ENCODE measurements at regions not wholly inside any gene's neighbourhood (a gene's known extent, or its start where the extent isn't known, plus 50 kb on each side); places are given as distances from the start of the nearest gene placed in this dataset.

DNA sequence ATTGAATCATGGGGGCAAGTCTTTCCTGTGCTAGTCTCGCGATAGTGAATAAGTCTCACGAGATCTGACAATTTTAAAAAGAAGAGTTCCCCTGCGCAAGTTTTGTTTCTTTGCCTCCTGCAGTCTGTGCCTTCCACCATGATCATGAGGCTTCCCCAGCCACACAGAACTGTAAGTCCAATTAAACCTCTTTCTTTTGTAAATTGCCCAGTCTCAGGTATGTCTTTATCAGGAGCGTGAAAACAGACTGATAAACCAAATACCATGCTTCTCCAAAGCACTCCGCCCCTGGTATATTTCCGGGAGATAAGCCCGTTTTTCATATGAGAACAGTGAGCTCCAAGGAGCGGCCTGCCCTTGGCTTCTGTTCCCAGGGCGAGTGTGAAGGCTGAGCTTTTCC lies 118.9 kb downstream of the EVX1 start:
- 97% methylated on average over 8 of the region's 10 CpGs for WGBS (ENCODE audit: insufficient coverage)
- no peak overlapping the region for H3K4me3 ChIP-seq (ENCODE audit: control insufficient read depth in 1 of 7, extremely low read depth in 1 of 7, insufficient read depth in 4 of 7, low read depth in 2 of 7, low read length in 6 of 7)
- H3K4me1 ChIP-seq (ENCODE audit: control extremely low read depth in 1 of 4, control insufficient read depth in 4 of 4, insufficient read depth in 4 of 4, low read length in 3 of 4), result no peaks in the 10 kb centered on the region
- H3K36me3 ChIP-seq (ENCODE audit: control insufficient read depth in 4 of 4, insufficient read depth in 4 of 4, low read length in 3 of 4), result no peaks in the 10 kb centered on the region
- no peak for DNase-seq
- H3K9me3 ChIP-seq (ENCODE audit: control extremely low read depth in 1 of 5, control insufficient read depth in 4 of 5, insufficient read depth in 2 of 5, low read depth in 1 of 5, low read length in 4 of 5), result no peaks in the 10 kb centered on the region
- POLR2A ChIA-PET, result no interaction called here
- peaks cover 0 to 6% (median 0%) of the 10 kb centered on the region in 5 experiments for H3K27me3 ChIP-seq (replicated peaks in 2 of 5; ENCODE audit: control insufficient read depth in 4 of 5, insufficient read depth in 5 of 5, low read length in 4 of 5)
- CTCF ChIA-PET, result interaction anchor here (0.5 to 0.6 kb wide), 3 partner anchors 196 to 1003 kb away, joined by 3 read pairs; no protein-coding TSS in a partner anchor
- H3K27ac ChIP-seq (ENCODE audit: insufficient read depth in 1 of 2, low read depth in 1 of 2, low read length in 2 of 2, poor library complexity in 1 of 2, severe bottlenecking in 2 of 2), result no peak overlapping the region

DNA sequence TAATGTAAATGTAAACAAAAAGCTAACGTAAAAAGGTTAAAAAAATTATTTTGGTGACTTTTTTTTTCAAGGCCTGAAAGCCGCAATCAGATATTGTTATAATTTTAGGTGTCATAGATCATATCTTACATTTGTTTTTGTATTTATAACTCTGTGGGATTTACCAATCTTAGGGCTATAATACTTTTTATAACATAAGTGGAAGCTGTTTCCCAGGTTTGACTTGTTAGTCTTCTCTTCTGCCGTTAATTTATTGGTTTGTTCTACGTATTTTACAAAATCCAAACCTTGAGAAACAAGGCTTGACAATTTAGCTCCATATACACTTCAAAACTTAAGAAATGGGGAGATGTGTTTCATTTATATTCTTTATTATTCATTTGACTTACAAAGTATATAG lies 119.4 kb downstream of the EVX1 start:
- Histone ChIP-seq H3K9me3 (ENCODE audit: control extremely low read depth in 1 of 5, control insufficient read depth in 4 of 5, insufficient read depth in 2 of 5, low read depth in 1 of 5, low read length in 4 of 5) (no peaks in the 10 kb centered on the region), H3K4me1 (ENCODE audit: control extremely low read depth in 1 of 4, control insufficient read depth in 4 of 4, insufficient read depth in 4 of 4, low read length in 3 of 4) (no peaks in the 10 kb centered on the region), H3K27ac (ENCODE audit: insufficient read depth in 1 of 2, low read depth in 1 of 2, low read length in 2 of 2, poor library complexity in 1 of 2, severe bottlenecking in 2 of 2) (no peak overlapping the region), H3K4me3 (ENCODE audit: control insufficient read depth in 1 of 7, extremely low read depth in 1 of 7, insufficient read depth in 4 of 7, low read depth in 2 of 7, low read length in 6 of 7) (no peak overlapping the region), H3K27me3 (replicated peaks in 2 of 5; ENCODE audit: control insufficient read depth in 4 of 5, insufficient read depth in 5 of 5, low read length in 4 of 5) (peaks cover 0 to 4% (median 0%) of the 10 kb centered on the region in 5 experiments), H3K36me3 (ENCODE audit: control insufficient read depth in 4 of 4, insufficient read depth in 4 of 4, low read length in 3 of 4) (no peaks in the 10 kb centered on the region)
- WGBS (ENCODE audit: insufficient coverage), result no CpG with 5 or more reads among the region's 4 CpGs
- ChIA-PET POLR2A (no interaction called here), CTCF (interaction anchor here (0.5 kb wide), 1 partner anchor 195 kb away, joined by 3 read pairs; no protein-coding TSS in a partner anchor)
- DNase-seq, result no peak

DNA sequence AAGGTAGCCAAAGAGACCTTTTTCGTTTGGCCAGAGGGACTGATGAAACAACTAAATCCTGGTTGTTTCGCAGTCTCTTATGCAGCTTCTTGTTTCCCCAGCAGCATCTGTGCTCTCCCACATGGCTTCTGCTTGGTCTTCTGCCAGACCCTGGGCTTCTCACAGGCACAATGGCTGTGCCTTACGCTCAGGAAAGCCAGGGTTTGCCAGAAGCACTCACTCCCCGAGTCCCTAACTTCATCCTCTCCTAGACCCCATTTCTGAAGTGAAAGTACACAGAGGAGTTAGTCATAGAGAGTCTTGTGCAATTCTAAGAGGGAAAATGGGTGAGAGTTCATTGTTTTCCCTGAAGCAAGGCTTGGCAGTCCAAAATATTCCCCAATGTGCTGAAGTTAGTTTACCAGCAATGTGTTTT lies 121.7 kb downstream of the EVX1 start:
- Histone ChIP-seq H3K4me3 (ENCODE audit: control insufficient read depth in 1 of 7, extremely low read depth in 1 of 7, insufficient read depth in 4 of 7, low read depth in 2 of 7, low read length in 6 of 7) (no peak overlapping the region), H3K4me1 (ENCODE audit: control extremely low read depth in 1 of 4, control insufficient read depth in 4 of 4, insufficient read depth in 4 of 4, low read length in 3 of 4) (no peaks in the 10 kb centered on the region), H3K9me3 (ENCODE audit: control extremely low read depth in 1 of 5, control insufficient read depth in 4 of 5, insufficient read depth in 2 of 5, low read depth in 1 of 5, low read length in 4 of 5) (no peaks in the 10 kb centered on the region), H3K36me3 (ENCODE audit: control insufficient read depth in 4 of 4, insufficient read depth in 4 of 4, low read length in 3 of 4) (no peaks in the 10 kb centered on the region), H3K27me3 (replicated peaks in 2 of 5; ENCODE audit: control insufficient read depth in 4 of 5, insufficient read depth in 5 of 5, low read length in 4 of 5) (no peaks in the 10 kb centered on the region), H3K27ac (ENCODE audit: insufficient read depth in 1 of 2, low read depth in 1 of 2, low read length in 2 of 2, poor library complexity in 1 of 2, severe bottlenecking in 2 of 2) (no peak overlapping the region)
- no peak for DNase-seq
- POLR2A ChIA-PET, result no interaction called here
- 96% methylated on average over 2 of the region's 4 CpGs for WGBS (ENCODE audit: insufficient coverage)
- CTCF ChIA-PET, result no interaction called here

DNA sequence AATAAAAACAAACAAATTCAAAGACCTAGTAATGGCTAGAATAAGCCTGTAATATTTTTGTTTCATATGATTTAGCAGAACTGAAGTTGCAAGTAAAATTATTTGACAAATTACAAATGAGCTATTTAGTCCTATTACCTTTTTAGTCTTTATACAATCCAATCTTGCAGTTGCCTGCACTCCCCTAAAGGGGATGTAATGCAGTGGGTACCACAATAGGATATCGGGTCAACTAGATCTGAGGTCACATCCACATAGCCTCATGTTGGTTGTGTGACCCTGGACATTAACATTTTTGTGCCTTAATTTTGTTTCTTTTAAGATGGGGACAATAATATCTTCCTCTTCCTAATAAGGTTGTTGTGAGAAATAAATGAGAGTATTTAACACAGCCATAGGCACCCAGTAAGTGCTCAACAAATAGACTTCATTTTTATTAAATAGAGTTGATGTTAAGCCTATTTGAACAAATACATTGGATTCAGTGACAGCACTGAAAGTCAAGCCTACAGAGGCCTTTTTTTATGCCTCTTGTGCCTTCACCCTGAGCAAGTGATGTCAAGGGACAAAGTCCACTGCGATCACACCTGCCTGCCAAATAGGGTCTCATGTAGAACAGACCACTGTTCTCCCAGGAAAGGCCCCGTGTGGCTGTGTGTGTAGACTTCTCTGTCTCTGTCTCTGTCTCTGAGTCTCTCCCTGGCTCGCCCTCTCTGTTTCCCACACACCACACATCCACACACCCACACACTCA lies 124.8 kb downstream of the EVX1 start:
- CTCF ChIA-PET, result no interaction called here
- no peak for DNase-seq
- Histone ChIP-seq H3K27ac (ENCODE audit: insufficient read depth in 1 of 2, low read depth in 1 of 2, low read length in 2 of 2, poor library complexity in 1 of 2, severe bottlenecking in 2 of 2) (no peak overlapping the region), H3K36me3 (ENCODE audit: control insufficient read depth in 4 of 4, insufficient read depth in 4 of 4, low read length in 3 of 4) (no peaks in the 10 kb centered on the region), H3K9me3 (ENCODE audit: control extremely low read depth in 1 of 5, control insufficient read depth in 4 of 5, insufficient read depth in 2 of 5, low read depth in 1 of 5, low read length in 4 of 5) (no peaks in the 10 kb centered on the region), H3K4me1 (ENCODE audit: control extremely low read depth in 1 of 4, control insufficient read depth in 4 of 4, insufficient read depth in 4 of 4, low read length in 3 of 4) (peaks cover 0 to under 1% (median 0%) of the 10 kb centered on the region in 4 experiments), H3K27me3 (replicated peaks in 2 of 5; ENCODE audit: control insufficient read depth in 4 of 5, insufficient read depth in 5 of 5, low read length in 4 of 5) (no peaks in the 10 kb centered on the region), H3K4me3 (ENCODE audit: control insufficient read depth in 1 of 7, extremely low read depth in 1 of 7, insufficient read depth in 4 of 7, low read depth in 2 of 7, low read length in 6 of 7) (no peak overlapping the region)
- WGBS (ENCODE audit: insufficient coverage), result 100% methylated on average over 4 of the region's 4 CpGs
- POLR2A ChIA-PET, result no interaction called here

DNA sequence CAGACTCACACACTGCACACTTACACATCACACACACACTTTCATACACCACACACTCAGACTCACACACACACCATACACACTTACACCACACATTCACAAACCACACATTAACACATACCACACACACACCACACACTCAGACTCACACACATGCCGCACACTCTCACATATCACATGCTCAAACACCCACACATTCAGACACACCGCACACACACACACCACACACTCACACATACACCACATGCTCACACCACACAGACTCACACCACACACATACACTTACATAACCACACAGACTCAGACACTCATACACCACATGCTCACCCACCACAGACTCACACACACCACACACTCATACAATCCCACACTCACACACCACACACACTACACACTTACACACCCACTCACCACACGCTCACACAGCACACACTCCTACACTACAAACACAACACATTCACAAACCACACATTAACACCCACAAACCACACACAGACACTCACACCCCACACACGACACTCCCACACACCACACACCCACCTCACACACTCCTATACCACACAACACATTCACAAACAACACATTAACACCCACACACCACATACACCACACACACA lies 125.4 kb downstream of the EVX1 start:
- no peaks in the 10 kb centered on the region for H3K36me3 ChIP-seq (ENCODE audit: control insufficient read depth in 4 of 4, insufficient read depth in 4 of 4, low read length in 3 of 4)
- H3K27ac ChIP-seq (ENCODE audit: insufficient read depth in 1 of 2, low read depth in 1 of 2, low read length in 2 of 2, poor library complexity in 1 of 2, severe bottlenecking in 2 of 2), result no peak overlapping the region
- ChIA-PET CTCF (no interaction called here), POLR2A (interaction anchor here (0.6 kb wide), 1 partner anchor 153 kb away, joined by 4 read pairs; no protein-coding TSS in a partner anchor)
- no peak overlapping the region for H3K4me3 ChIP-seq (ENCODE audit: control insufficient read depth in 1 of 7, extremely low read depth in 1 of 7, insufficient read depth in 4 of 7, low read depth in 2 of 7, low read length in 6 of 7)
- H3K27me3 ChIP-seq (replicated peaks in 2 of 5; ENCODE audit: control insufficient read depth in 4 of 5, insufficient read depth in 5 of 5, low read length in 4 of 5), result no peaks in the 10 kb centered on the region
- H3K9me3 ChIP-seq (ENCODE audit: control extremely low read depth in 1 of 5, control insufficient read depth in 4 of 5, insufficient read depth in 2 of 5, low read depth in 1 of 5, low read length in 4 of 5), result no peaks in the 10 kb centered on the region
- no peak for DNase-seq
- H3K4me1 ChIP-seq (ENCODE audit: control extremely low read depth in 1 of 4, control insufficient read depth in 4 of 4, insufficient read depth in 4 of 4, low read length in 3 of 4), result peaks cover 0 to 3% (median 1%) of the 10 kb centered on the region in 4 experiments
- WGBS (ENCODE audit: insufficient coverage), result 100% methylated on average over 2 of the region's 4 CpGs

DNA sequence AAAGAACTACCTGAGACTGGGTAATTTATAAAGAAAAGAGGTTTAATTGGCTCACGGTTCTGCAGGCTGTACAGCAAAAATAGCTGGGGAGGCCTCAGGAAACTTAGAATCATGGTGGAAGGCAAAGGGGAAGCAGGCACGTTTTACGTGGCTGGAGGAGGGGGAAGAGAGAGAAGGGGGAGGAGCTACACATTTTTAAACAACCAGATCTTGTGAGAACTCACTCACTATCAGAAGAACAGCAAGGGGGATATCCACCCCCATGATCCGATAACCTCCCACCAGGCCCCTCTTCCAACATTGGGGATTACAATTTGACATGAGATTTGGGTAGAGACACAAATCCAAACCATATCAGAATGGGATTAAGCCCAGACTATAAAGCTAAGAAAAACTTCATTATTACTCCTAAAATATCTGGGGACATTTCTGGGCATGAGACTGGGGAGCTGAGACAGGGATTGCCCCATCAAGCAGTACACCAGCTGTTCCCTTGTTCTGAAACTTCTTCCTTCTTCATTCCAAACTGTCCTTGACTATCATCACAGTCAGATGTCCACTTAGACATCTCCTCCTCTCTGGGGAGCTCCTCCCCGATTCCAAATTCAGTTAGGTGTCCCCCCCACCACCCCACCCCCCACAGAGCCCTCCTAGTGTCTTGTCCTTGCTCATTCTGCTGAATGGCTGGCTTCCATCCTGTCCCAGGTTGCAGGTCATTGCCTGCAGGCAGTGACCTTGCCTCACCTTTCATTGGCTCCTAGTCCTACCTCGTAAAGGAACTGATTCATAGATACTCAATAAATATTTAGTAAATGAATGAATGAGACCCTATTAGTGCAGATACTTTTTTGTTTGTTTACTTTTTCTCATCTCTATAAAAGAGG lies 132.6 kb downstream of the EVX1 start:
- Histone ChIP-seq H3K27ac (ENCODE audit: insufficient read depth in 1 of 2, low read depth in 1 of 2, low read length in 2 of 2, poor library complexity in 1 of 2, severe bottlenecking in 2 of 2) (no peak overlapping the region), H3K9me3 (ENCODE audit: control extremely low read depth in 1 of 5, control insufficient read depth in 4 of 5, insufficient read depth in 2 of 5, low read depth in 1 of 5, low read length in 4 of 5) (no peaks in the 10 kb centered on the region), H3K36me3 (ENCODE audit: control insufficient read depth in 4 of 4, insufficient read depth in 4 of 4, low read length in 3 of 4) (no peaks in the 10 kb centered on the region), H3K27me3 (replicated peaks in 2 of 5; ENCODE audit: control insufficient read depth in 4 of 5, insufficient read depth in 5 of 5, low read length in 4 of 5) (no peaks in the 10 kb centered on the region), H3K4me3 (ENCODE audit: control insufficient read depth in 1 of 7, extremely low read depth in 1 of 7, insufficient read depth in 4 of 7, low read depth in 2 of 7, low read length in 6 of 7) (no peak overlapping the region), H3K4me1 (ENCODE audit: control extremely low read depth in 1 of 4, control insufficient read depth in 4 of 4, insufficient read depth in 4 of 4, low read length in 3 of 4) (peaks cover 0 to 3% (median 1%) of the 10 kb centered on the region in 4 experiments)
- DNase-seq, result no peak
- 89% methylated on average over 3 of the region's 6 CpGs for WGBS (ENCODE audit: insufficient coverage)
- ChIA-PET CTCF (interaction anchor here (0.5 to 1.6 kb wide), 2 partner anchors 16 to 620 kb away, joined by 3 read pairs; no protein-coding TSS in a partner anchor), POLR2A (interaction anchor here (0.8 kb wide), 1 partner anchor 14 kb away, joined by 3 read pairs; no protein-coding TSS in a partner anchor)
